Fibroblast of mammary gland (primary cell): ENCODE measurements at regions not wholly inside any gene's neighbourhood (a gene's known extent, or its start where the extent isn't known, plus 50 kb on each side); places are given as distances from the start of the nearest gene placed in this dataset.

ENCODE experiments used
- DNase-seq: peaks from one replicate; pipeline ENCODE4 v3.0.0-alpha.2; 2010; ENCODE audit warnings: low read depth
- H3K4me3 ChIP-seq: 2 replicates; pipeline ENCODE4 v1.5.1; 2011; ENCODE audit warnings: low read depth, mild to moderate bottlenecking, low read length, moderate library complexity; ENCODE audit not compliant: control insufficient read depth
- CTCF ChIP-seq: conservative IDR thresholded peaks from 2 replicates; pipeline ENCODE4 v1.5.1; 2011; ENCODE audit warnings: low read depth, low read length, inconsistent platforms; ENCODE audit not compliant: control insufficient read depth, insufficient read depth

GRCh38 chr22:48752451-48753380 lies 1075.0 kb downstream of the BRD1 start:
- no peak for DNase-seq
- TF ChIP-seq CTCF, result no peak
- no peak overlapping the region for H3K4me3 ChIP-seq

DNA sequence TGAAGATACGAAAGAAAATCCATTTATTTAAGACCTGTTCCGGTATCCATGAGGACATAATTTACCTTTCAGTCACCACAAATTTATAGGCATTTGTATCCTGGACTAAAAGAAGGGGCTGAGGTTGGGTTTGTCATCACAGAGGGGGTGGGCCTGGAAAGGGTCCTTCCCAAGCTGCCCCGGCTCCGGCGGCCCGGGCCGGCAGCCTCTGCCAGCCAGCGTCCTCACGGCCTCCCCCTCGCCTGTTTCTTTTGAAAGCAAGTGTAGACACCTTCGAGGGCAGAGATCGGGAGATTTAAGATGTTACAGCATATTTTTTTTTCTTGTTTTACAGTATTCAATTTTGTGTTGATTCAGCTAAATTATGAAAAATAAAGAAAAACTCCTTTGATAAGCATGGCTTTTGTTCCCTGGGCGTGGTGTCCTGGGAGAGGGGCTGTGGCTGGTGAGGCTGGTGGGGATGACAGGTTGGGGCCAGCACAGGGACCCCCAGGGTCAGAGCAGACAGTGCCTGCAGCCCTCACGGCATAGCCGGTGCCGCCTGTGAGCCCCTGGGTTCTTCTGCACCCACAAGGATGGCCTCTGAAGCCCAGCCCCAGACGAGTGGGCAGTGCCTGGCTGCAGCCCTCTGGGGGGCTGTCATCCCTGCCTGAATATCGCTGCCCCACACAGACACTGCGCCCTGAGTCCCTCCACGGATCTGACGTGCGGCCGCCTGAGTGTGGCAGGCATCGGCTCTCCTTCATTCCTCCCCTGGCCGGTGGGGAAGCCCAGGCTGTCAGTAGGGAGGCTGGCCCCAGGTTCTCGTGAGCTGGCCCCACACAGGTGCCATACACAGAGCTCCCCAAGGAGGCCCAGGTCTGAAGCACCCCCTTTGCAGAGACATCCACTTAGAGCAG lies 1075.9 kb downstream of the BRD1 start:
- no peak for DNase-seq
- TF ChIP-seq CTCF, result no peak
- no peak overlapping the region for H3K4me3 ChIP-seq

- no peak for DNase-seq
- H3K4me3 ChIP-seq, result no peak overlapping the region
- TF ChIP-seq CTCF, result no peak
These were observed 1076.7 kb downstream of the BRD1 start for GRCh38 chr22:48750826-48751440.

- DNase-seq, result no peak
- H3K4me3 ChIP-seq, result no peak overlapping the region
- TF ChIP-seq CTCF, result no peak
These were observed 1077.4 kb downstream of the BRD1 start for GRCh38 chr22:48750282-48750681.

DNA sequence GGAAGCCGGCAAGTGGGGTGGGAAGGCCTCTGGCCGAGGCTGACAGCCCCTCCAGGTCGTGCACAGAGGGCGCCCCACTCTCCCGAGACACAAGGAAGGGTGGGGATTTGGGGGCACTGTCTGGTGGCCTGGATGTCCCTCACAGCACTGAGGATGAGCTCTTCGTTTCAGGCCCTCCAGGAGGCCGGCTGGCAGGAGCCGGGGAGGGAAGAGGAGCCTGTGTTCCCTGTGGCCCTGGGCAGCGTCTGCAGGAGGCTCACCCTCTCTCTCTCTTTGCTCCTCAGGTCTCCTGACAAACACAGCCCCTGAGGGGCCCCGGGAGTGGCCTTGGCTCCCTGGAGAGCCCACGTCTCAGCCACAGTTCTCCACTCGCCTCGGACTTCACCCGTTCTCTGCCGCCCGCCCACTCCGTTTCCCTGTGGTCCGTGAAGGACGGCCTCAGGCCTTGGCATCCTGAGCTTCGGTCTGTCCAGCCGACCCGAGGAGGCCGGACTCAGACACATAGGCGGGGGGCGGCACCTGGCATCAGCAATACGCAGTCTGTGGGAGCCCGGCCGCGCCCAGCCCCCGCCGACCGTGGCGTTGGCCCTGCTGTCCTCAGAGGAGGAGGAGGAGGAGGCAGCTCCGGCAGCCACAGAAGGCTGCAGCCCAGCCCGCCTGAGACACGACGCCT lies 1078.0 kb downstream of the BRD1 start:
- no peak overlapping the region for H3K4me3 ChIP-seq
- DNase-seq, result no peak
- no peak for TF ChIP-seq CTCF

- no peak for DNase-seq
- no peak overlapping the region for H3K4me3 ChIP-seq
- no peak for TF ChIP-seq CTCF
These were observed 1078.7 kb downstream of the BRD1 start for GRCh38 chr22:48748860-48749554.
